ENCODE measurements at regions not wholly inside any gene's neighbourhood (a gene's known extent, or its start where the extent isn't known, plus 50 kb on each side); places are given as distances from the start of the nearest gene placed in this dataset.

DNA sequence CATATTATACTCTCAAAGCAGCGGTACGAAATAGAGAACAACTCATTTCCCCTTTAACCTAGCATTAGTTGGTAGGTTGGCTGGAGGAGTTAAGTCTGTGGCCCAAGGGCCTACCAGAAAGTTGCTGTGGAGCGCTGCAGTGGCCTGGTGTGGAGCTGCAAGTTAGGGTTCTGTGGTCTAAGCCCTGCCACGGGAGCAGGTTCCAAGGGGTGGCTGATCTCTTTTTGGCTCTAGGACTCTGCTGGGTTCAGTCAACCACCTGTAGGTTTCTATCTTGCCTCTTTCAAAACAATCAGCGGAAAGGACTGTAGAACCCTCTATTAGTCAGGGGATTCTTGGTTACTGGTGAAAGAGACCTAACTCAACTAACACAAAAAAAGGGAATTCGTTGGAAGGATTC lies 54.5 kb upstream of the TULP4 start:
- no peak overlapping the region for H3K27ac ChIP-seq (ENCODE audit: low read depth, low read length)
- Mint-ChIP-seq H3K4me1 (peaks cover 48 to 64% (median 59%) of the 10 kb centered on the region in 3 donors), H3K27ac (peak overlapping the region in 6 of 8 donors; percentile 33 to 88 (median 66)), H3K36me3 (peaks cover 0 to 8% (median 6%) of the 10 kb centered on the region in 3 donors), H3K4me3 (peak overlapping the region in 3 of 7 donors; percentile 28 to 63 (median 43)), H3K9me3 (no peaks in the 10 kb centered on the region), H3K27me3 (no peaks in the 10 kb centered on the region)
- H3K9me3 ChIP-seq (ENCODE audit: low read length) = no peaks in the 10 kb centered on the region
- ChIA-PET POLR2A (interaction anchor here (1.2 kb wide), 1 partner anchor 24 kb away, joined by 4 read pairs; no protein-coding TSS in a partner anchor), CTCF (interaction anchor here (1.2 kb wide), 1 partner anchor 20 kb away, joined by 3 read pairs; no protein-coding TSS in a partner anchor)
- no peak for DNase-seq
- H3K4me1 ChIP-seq (ENCODE audit: insufficient read depth, low read length) = peaks cover 29% of the 10 kb centered on the region
- H3K36me3 ChIP-seq (ENCODE audit: insufficient read depth, low read length) = no peaks in the 10 kb centered on the region
- H3K4me3 ChIP-seq (ENCODE audit: low read length) = no peak overlapping the region
- no peaks in the 10 kb centered on the region for H3K27me3 ChIP-seq (ENCODE audit: insufficient read depth, low read length, poor library complexity, severe bottlenecking)

DNA sequence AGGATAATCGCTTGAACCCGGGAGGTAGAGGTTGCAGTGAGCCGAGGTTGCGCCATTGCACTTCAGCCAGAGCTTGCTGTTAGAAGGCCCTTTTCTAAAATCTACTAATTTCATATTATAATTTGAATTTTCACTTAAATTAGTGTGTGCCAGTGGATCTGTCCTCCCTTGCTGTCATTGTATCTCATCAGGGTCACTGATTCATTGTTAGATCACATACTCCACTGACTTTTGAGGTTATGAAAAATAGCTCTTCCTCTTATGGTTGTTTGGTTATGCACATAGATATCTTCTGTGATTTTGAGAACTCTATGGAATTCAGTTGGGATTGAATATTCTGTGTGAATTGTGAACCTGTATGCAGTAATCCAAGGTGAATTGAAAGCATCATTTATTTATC lies 53.1 kb upstream of the TULP4 start:
- H3K27me3 Mint-ChIP-seq = no peaks in the 10 kb centered on the region
- H3K4me1 Mint-ChIP-seq = peaks cover 50 to 61% (median 59%) of the 10 kb centered on the region in 3 donors
- H3K4me3 ChIP-seq (ENCODE audit: low read length) = no peak overlapping the region
- CTCF ChIA-PET = no interaction called here
- no peak overlapping the region for H3K4me3 Mint-ChIP-seq
- H3K36me3 ChIP-seq (ENCODE audit: insufficient read depth, low read length) = no peaks in the 10 kb centered on the region
- H3K9me3 Mint-ChIP-seq = no peaks in the 10 kb centered on the region
- peaks cover 0 to 8% (median 5%) of the 10 kb centered on the region in 3 donors for H3K36me3 Mint-ChIP-seq
- no peak overlapping the region for H3K27ac Mint-ChIP-seq
- no peaks in the 10 kb centered on the region for H3K27me3 ChIP-seq (ENCODE audit: insufficient read depth, low read length, poor library complexity, severe bottlenecking)
- H3K9me3 ChIP-seq (ENCODE audit: low read length) = no peaks in the 10 kb centered on the region
- no peak overlapping the region for H3K27ac ChIP-seq (ENCODE audit: low read depth, low read length)
- POLR2A ChIA-PET = interaction anchor here (0.6 kb wide), 1 partner anchor 9 kb away, joined by 3 read pairs; no protein-coding TSS in a partner anchor
- no peak for DNase-seq
- H3K4me1 ChIP-seq (ENCODE audit: insufficient read depth, low read length) = peaks cover 29% of the 10 kb centered on the region

DNA sequence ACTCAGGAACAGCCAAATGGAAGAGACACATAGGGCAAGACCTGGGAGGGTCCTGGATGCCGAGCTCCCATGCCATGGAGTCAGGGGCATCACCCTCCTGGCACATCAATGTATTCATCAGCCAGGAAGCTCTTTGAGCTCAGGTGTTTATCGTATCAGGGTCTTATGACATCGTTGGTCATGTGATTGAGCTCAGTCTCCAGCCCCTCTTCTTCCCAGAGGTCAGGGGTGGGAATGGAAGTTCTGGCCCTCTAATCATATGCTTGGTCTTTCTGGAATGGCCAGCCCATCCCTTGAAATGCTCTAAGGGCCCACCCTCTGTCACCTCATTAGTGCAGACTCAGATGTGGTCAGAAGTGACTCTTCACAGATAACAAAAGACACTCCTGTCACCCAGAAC lies 52.4 kb upstream of the TULP4 start:
- no peaks in the 10 kb centered on the region for H3K36me3 ChIP-seq (ENCODE audit: insufficient read depth, low read length)
- CTCF ChIA-PET = no interaction called here
- no peaks in the 10 kb centered on the region for H3K9me3 ChIP-seq (ENCODE audit: low read length)
- peaks cover 0 to 9% (median 5%) of the 10 kb centered on the region in 3 donors for H3K36me3 Mint-ChIP-seq
- H3K27me3 Mint-ChIP-seq = no peaks in the 10 kb centered on the region
- H3K27ac ChIP-seq (ENCODE audit: low read depth, low read length) = no peak overlapping the region
- H3K4me1 ChIP-seq (ENCODE audit: insufficient read depth, low read length) = peaks cover 29% of the 10 kb centered on the region
- H3K4me3 Mint-ChIP-seq = no peak overlapping the region
- H3K27me3 ChIP-seq (ENCODE audit: insufficient read depth, low read length, poor library complexity, severe bottlenecking) = no peaks in the 10 kb centered on the region
- H3K9me3 Mint-ChIP-seq = no peaks in the 10 kb centered on the region
- no peak overlapping the region for H3K4me3 ChIP-seq (ENCODE audit: low read length)
- DNase-seq = no peak
- peaks cover 48 to 59% (median 57%) of the 10 kb centered on the region in 3 donors for H3K4me1 Mint-ChIP-seq
- H3K27ac Mint-ChIP-seq = no peak overlapping the region
- POLR2A ChIA-PET = no interaction called here

DNA sequence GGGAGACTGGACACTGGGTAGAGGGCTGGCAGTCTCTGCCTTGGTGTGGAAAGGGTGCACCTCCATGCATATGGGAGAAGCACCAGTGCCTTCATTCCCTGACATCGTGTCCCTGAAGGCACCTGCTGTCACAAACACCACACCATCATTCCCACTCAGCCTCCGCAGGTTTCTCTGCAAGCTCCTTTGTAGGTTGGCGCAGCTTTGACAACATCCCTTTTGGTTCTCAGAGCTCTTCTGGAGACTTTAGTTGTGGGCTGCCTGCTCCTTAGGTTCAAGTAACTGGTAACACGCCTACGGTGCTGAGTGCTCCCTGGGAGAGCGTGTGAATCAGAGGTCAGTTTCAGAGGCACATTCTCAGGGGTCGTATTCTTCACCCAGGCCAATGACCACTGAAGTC lies 50.2 kb upstream of the TULP4 start:
- no peak overlapping the region for H3K4me3 Mint-ChIP-seq
- H3K9me3 ChIP-seq (ENCODE audit: low read length) = no peaks in the 10 kb centered on the region
- CTCF ChIA-PET = interaction anchor here (1.1 kb wide), 1 partner anchor 41 kb away, joined by 6 read pairs; no protein-coding TSS in a partner anchor
- no peak overlapping the region for H3K27ac ChIP-seq (ENCODE audit: low read depth, low read length)
- H3K36me3 Mint-ChIP-seq = peaks cover 0 to 9% (median 7%) of the 10 kb centered on the region in 3 donors
- H3K27me3 ChIP-seq (ENCODE audit: insufficient read depth, low read length, poor library complexity, severe bottlenecking) = no peaks in the 10 kb centered on the region
- peak overlapping the region in 1 of 8 donors; percentile 17 for H3K27ac Mint-ChIP-seq
- H3K27me3 Mint-ChIP-seq = no peaks in the 10 kb centered on the region
- no peaks in the 10 kb centered on the region for H3K36me3 ChIP-seq (ENCODE audit: insufficient read depth, low read length)
- peaks cover 26 to 37% (median 34%) of the 10 kb centered on the region in 3 donors for H3K4me1 Mint-ChIP-seq
- DNase-seq = no peak
- no peak overlapping the region for H3K4me3 ChIP-seq (ENCODE audit: low read length)
- H3K9me3 Mint-ChIP-seq = no peaks in the 10 kb centered on the region
- peaks cover 7% of the 10 kb centered on the region for H3K4me1 ChIP-seq (ENCODE audit: insufficient read depth, low read length)
- POLR2A ChIA-PET = no interaction called here

Measured in CD8-positive, alpha-beta memory T cell (primary cell).